Stimulated activated CD8-positive, alpha-beta memory T cell treated with anti-CD3 and anti-CD28 coated beads, Interleukin-2, amount 100 ng/mL, for 48 hours (primary cell): ENCODE measurements at regions not wholly inside any gene's neighbourhood (a gene's known extent, or its start where the extent isn't known, plus 50 kb on each side); places are given as distances from the start of the nearest gene placed in this dataset.

Experiments used
- DNase-seq, 2 donors: peaks; one replicate each; pipeline ENCODE4 v3.0.0-alpha.2; 2020; ENCODE audit warnings: low read depth in 2 of 2

- no peak for DNase-seq
These were observed 138.7 kb upstream of the BACH2 start for GRCh38 chr6:90435207-90435899.

DNA sequence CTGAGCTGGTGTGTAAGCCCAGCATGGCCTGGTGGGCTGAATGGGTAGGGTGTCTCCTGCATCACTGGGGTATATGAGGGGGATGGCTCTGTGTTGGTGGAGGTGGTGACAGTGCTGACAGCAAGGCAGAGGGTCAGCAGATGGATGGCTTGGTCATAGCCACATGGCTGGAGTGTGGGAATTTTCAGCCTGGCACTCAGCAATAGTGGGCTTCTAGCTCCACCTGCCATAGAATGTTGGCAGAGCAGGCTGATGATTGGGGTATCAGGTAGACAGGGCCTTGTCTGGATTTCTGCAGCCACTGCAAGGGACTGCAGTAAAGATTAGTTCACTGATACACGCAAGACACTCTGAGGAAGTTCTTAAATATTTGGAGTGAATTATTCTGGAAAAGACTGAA lies 137.5 kb upstream of the BACH2 start:
- no peak for DNase-seq

GRCh38 chr6:90432937-90433336 lies 136.3 kb upstream of the BACH2 start:
- no peak for DNase-seq

DNA sequence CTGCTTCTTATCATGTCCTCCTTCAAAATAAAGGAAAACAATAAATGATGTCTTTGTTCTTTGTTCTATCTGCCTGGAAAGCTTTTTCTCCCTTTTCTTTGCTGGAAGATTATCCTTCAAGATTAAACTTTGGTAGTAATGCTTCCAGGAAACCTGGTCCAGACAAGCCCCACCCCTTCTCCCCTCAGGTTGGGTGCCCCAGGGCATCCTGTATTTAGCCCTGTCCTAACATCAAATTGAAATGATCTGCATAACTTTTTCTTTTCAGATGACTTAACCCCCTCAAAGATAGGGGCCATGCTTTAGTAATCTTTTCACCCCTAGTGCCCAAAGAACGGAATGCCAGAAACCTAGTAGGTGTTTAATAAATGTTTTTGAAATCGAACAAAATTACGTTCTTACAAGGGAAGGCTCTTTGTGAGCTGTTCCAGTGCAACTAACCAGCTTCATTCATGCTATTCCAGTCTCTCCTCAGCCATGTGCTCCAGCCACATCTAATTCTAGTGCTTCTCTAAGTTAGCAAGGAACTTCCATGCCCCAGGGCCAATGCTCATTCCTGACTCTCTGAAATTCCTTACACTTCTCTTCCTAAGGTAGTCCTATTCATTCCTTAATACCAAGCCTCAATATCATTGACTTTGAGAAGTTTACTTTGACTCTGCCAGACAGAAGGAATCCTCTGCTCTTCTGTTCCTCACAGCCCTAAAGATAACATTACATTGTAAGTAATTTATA lies 135.6 kb upstream of the BACH2 start:
- no peak for DNase-seq

DNA sequence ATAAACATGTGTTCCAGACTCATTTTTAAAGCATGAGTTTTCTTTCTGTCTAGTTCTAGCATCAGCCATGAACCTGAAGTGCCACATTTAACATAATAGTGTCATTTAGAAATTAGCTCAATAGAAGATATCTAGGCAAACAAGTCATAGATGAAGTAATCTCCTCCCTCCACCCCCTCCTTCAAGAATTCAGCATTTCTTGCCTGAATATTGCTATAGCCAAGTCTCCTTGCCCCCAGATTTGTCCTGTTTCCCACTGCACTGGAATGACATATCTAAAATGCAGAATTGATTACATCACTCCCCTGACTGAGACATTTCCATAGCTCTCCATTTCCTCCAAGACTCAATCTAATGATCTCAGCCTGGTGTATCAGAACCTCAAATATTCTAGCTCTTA lies 134.9 kb upstream of the BACH2 start:
- DNase-seq: no peak

DNA sequence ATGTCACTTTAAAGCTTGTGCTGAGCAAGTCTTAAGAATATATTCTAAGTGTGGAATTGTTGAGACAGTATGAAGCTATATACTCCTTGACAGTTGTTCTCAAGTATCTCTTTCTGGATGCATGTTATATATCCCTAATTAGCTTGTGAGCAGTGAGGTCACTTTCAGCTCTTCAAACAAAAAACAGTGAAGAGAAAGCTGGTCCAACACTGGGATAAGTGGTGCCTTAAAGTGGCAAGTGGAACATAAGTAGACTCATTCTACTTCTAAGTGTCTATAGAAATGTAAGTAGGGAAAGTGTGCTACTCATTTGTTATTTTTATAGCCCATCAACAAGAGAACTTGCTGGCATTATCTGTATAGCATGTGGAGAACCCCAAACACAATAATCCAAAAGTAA lies 133.1 kb upstream of the BACH2 start:
- no peak for DNase-seq

DNA sequence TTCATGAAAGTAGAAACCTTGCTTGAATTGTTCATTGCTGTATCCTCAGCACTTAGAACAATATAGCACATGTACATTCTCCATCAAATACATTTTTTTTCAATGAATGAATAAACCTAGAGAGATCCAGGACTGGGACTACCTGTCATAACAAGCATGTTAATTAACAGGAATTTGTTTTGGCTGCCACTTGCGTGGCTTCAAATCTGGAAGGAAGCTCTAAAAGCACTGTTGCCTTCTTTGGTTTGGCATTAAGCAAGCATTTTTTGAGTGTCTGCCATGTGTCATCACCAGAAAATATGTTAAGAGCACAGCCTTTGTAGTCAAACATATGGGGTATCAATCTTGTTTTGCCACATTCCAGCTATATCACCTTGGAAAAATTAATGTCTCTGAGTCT lies 131.9 kb upstream of the BACH2 start:
- no peak for DNase-seq

- no peak for DNase-seq
These were observed 128.6 kb upstream of the BACH2 start for GRCh38 chr6:90425161-90425641.

GRCh38 chr6:90424580-90424979 lies 127.9 kb upstream of the BACH2 start:
- DNase-seq: no peak

DNA sequence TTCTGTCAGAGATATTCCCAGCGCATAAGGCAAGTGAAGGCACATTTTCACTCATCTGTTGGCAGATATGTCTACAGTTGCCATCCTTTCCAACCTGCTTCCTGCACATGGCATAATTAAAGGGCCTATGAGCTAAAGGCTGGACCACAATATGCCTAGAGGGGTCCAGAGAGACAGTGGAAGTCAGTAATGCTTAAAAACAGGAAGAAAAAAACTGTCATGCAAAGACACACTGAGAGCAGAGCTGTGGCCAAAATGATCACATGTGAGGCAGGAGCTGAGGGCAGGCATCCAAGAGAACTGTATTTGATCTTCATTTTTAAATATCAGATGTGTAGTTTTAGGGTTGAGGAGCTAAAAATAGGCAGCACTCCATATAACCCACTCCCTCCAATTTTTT lies 125.0 kb upstream of the BACH2 start:
- no peak for DNase-seq

GRCh38 chr6:90420500-90420899 lies 123.9 kb upstream of the BACH2 start:
- DNase-seq: no peak

GRCh38 chr6:90417385-90417784 lies 120.7 kb upstream of the BACH2 start:
- no peak for DNase-seq

DNA sequence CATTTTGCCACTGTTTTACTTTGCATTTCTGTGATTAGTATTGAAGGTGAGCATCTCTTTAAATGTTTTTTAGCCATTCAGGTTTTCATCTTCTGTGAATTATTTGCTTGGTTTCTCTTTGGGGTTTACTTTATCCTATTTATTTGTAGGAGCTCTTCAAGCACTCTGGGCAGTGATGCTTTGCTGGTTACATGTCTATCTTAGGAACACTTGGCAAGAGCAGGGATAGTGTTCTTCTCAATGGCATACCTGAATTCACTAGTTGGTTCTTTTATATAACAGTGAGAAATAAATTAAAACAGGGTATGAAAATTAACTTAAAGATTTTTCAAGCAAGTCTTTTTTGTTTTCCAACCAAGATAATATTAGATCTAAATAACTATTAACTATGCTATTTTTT lies 119.7 kb upstream of the BACH2 start:
- DNase-seq: no peak

DNA sequence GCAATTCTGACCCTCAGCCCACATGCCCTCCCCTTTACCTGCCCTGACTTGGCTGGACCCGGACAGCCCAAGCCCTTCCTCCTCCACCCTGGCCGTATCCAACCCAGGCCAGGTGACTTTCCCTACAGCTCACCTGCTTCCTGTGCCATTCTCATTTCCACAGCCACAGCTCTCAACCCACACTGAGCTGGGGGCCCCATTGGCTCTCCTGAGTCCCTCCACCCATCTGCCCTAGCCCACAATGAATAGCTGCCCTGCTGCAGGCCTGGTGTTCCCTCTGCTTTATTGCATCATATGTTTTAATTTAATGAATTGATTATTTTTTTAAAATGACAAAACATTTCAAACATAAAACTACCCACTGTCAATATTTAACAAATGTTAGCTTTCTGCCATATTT lies 118.5 kb upstream of the BACH2 start:
- DNase-seq: no peak

GRCh38 chr6:90414352-90414751 lies 117.7 kb upstream of the BACH2 start:
- DNase-seq: no peak

DNA sequence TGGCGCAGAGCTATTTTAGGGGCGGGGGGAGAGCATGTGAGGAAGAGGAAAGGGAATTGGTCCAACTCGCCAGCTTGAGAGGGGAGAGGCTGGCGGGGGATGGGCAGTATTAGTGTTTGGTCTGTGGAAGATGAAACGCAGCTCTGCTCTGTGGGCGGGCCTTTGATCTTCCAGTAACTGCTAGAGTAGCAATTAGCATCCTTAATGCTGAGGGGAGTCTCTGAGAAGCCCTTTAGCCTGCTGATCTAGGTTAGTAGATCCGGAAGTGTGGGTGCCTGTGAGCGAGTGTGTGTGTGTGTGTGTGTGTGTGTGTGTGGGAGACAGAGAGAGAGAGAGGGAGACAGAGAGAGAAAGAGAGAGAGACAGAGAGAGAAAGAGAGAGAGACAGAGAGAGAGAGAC lies 117.2 kb upstream of the BACH2 start:
- DNase-seq: peak; percentile 58 to 74

GRCh38 chr6:90413396-90413795 lies 116.8 kb upstream of the BACH2 start:
- no peak for DNase-seq

DNA sequence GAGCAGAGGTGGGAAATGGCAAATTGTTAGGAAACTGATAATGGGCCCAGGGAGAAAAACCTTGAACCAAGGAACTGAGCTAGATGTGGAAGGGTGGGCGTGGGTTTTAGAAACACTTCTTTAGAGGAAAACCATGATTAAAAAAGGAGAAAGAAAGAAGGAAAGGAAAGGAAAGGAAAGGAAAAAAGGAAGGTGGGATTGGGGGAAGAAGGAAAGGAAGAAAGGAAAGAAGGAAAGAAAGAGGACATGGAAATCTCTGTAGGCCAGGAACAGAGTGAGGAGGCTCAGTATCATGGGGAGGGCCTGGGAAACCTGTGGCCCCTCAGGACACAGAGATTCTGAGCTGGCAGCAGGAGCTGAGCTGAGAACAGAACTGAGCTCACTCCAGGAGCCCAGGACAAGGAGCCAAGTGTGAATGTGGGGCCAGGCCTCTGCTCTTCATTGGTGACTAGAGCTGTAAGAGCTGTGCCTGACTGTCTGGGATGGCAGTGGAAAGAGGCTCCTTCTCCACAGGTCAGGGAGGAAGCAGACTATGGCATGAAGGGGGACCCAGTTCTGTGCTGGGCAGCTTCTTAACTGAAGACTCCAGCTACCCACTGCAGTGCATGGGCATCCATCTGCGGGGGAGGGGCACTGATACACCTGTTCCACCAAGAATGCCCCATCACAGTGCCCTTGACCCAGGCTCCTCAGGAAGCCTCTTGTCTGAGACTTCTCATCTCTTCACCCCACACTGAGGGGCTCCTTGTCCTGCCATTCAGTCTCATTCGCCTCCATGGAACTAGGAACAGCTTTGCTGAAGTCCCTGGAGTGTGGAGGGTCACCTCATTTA lies 116.1 kb upstream of the BACH2 start:
- no peak for DNase-seq

GRCh38 chr6:90411292-90411781 lies 114.7 kb upstream of the BACH2 start:
- peak in 1 of 2 donors; percentile 55 for DNase-seq

DNA sequence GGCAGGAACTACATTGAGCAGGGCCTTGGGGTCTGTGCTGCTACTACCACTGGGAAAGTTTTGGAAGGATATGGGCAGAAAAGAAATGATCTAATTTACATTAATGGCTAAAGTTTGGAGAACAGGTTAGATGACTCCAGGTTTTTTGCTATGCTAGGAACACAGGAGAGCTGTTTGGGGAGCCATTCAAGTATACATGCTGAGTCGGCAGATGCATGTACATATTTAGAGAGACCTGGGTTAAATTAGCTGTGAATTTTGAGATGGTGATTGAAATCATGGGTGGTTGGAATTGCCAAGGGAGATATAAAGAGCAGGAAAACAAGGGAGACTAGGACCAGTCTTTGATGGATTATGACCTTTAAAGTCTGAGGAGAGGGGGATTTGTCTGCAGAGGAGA lies 113.1 kb upstream of the BACH2 start:
- no peak for DNase-seq

DNA sequence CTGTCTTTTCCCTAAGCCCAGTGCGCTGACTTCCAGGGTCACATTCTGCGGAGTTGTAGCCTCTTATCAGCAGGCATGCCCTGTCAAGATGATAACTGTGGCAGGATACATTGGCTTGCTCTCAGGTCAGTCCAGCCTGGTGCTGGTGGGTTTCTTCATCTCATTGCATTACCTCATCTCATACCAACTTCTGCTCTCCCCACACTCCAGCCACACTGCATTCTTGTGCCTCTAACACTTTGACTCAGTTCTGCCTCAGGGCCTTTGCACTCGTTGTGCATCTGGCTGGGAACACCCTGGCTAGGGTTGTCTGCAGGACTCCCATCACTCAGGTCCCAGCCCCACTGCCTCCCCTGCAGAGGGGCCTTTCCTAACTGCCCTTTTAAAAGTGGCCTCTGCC lies 110.3 kb upstream of the BACH2 start:
- no peak for DNase-seq

DNA sequence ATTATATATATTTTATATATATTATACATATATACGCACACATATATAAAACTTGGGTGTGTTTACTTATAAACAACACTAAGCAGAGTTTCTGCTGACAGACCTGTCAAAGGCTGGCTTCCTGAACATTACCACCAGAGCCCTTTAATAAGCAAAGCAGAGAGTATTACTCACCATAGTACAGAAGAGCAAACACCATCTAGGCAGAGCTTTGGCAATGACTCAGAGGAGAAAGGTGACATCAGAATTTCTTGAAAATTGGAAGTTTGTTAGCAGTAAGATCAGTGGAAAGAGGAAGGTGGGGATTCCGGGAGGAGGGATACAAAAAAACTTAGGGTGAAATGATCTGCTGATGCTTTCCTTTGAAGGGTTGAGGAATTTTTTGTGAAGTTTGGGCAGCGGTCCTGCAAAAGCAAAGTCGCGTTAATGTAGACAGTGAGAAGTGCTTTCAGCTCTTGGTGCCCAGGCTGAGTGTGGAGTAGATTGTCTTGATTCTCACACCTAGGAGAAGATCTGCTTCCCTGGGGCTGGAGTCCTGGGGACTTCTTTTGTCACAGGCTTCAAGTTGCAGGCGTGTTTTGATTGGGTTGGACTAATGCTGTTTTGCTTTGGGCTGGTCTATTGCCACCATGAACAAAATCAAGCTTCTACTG lies 109.6 kb upstream of the BACH2 start:
- no peak for DNase-seq
